HFFc6 (cell line): ENCODE measurements at regions not wholly inside any gene's neighbourhood (a gene's known extent, or its start where the extent isn't known, plus 50 kb on each side); places are given as distances from the start of the nearest gene placed in this dataset.

Experiments
- DNase-seq: peaks from one replicate; pipeline ENCODE4 v3.0.0-alpha.2; 2018
- H3K27ac Mint-ChIP-seq: 2 replicates; pipeline ENCODE4 v1.8.0; 2020; ENCODE audit warnings: mild to moderate bottlenecking, mixed read lengths
- H3K27me3 Mint-ChIP-seq: 2 replicates; pipeline ENCODE4 v1.8.0; 2021; ENCODE audit warnings: mild to moderate bottlenecking, moderate library complexity, mixed read lengths; ENCODE audit not compliant: insufficient read depth
- H3K36me3 Mint-ChIP-seq: 2 replicates; pipeline ENCODE4 v1.8.0; 2021; ENCODE audit warnings: low read depth, mixed read lengths
- H3K4me1 Mint-ChIP-seq: 2 replicates; pipeline ENCODE4 v1.8.0; 2020; ENCODE audit warnings: low read depth, mixed read lengths
- H3K4me3 Mint-ChIP-seq: 2 replicates; pipeline ENCODE4 v1.8.0; 2020; ENCODE audit warnings: mild to moderate bottlenecking, moderate library complexity, mixed read lengths
- H3K9me3 Mint-ChIP-seq: 2 replicates; pipeline ENCODE4 v1.8.0; 2020; ENCODE audit warnings: mild to moderate bottlenecking, mixed read lengths
- CTCF ChIP-seq: fragments of 200-600 bp; sonication (generic); IDR thresholded peaks from 2 replicates; pipeline ENCODE4 v1.5.0; 2021; ENCODE audit warnings: antibody characterized with exemption, mild to moderate bottlenecking

GRCh38 chr12:113587720-113588119 is 116.0 kb upstream of the LHX5 start:
- H3K4me3 Mint-ChIP-seq: no peak overlapping the region
- no peaks in the 10 kb centered on the region for H3K36me3 Mint-ChIP-seq
- no peak for TF ChIP-seq CTCF
- no peak overlapping the region for H3K27ac Mint-ChIP-seq
- no peaks in the 10 kb centered on the region for H3K4me1 Mint-ChIP-seq
- H3K27me3 Mint-ChIP-seq: peaks cover 27% of the 10 kb centered on the region
- H3K9me3 Mint-ChIP-seq: no peaks in the 10 kb centered on the region; the same call in 1 of the 2 replicates
- no peak for DNase-seq

- Mint-ChIP-seq H3K4me3 (no peak overlapping the region), H3K27ac (no peak overlapping the region), H3K27me3 (peaks cover 23% of the 10 kb centered on the region), H3K36me3 (no peaks in the 10 kb centered on the region), H3K4me1 (no peaks in the 10 kb centered on the region), H3K9me3 (no peaks in the 10 kb centered on the region; the same call in 1 of the 2 replicates)
- no peak for TF ChIP-seq CTCF
- DNase-seq: no peak
Measured at GRCh38 chr12:113586461-113586860, 114.8 kb upstream of the LHX5 start.

GRCh38 chr12:113582521-113583218 is 111.0 kb upstream of the LHX5 start:
- H3K36me3 Mint-ChIP-seq: 0 out of 2 replicates have a peak, but pooled peaks cover 3% of the 10 kb centered on the region
- no peak overlapping the region for H3K27ac Mint-ChIP-seq
- DNase-seq: no peak
- TF ChIP-seq CTCF: no peak
- no peak overlapping the region for H3K4me3 Mint-ChIP-seq
- H3K27me3 Mint-ChIP-seq: peaks cover 12% of the 10 kb centered on the region; the same call in 1 of the 2 replicates
- no peaks in the 10 kb centered on the region for H3K4me1 Mint-ChIP-seq
- peaks cover 5% of the 10 kb centered on the region for H3K9me3 Mint-ChIP-seq

- H3K27me3 Mint-ChIP-seq: peaks cover 10% of the 10 kb centered on the region
- H3K27ac Mint-ChIP-seq: no peak overlapping the region
- TF ChIP-seq CTCF: no peak
- no peaks in the 10 kb centered on the region for H3K4me1 Mint-ChIP-seq
- no peak for DNase-seq
- peaks cover 5% of the 10 kb centered on the region for H3K9me3 Mint-ChIP-seq
- no peak overlapping the region for H3K4me3 Mint-ChIP-seq
- H3K36me3 Mint-ChIP-seq: 0 out of 2 replicates have a peak, but pooled peaks cover 3% of the 10 kb centered on the region
Measured at GRCh38 chr12:113581342-113581741, 109.7 kb upstream of the LHX5 start.

- Mint-ChIP-seq H3K9me3 (peaks cover 5% of the 10 kb centered on the region), H3K4me1 (no peaks in the 10 kb centered on the region), H3K27ac (no peak overlapping the region), H3K36me3 (0 out of 2 replicates have a peak, but pooled peaks cover 3% of the 10 kb centered on the region), H3K4me3 (no peak overlapping the region), H3K27me3 (peaks cover 10% of the 10 kb centered on the region)
- no peak for DNase-seq
- no peak for TF ChIP-seq CTCF
Measured at GRCh38 chr12:113580437-113580836, 108.8 kb upstream of the LHX5 start.
